Urinary bladder (tissue), 3 donors: ENCODE measurements at regions not wholly inside any gene's neighbourhood (a gene's known extent, or its start where the extent isn't known, plus 50 kb on each side); places are given as distances from the start of the nearest gene placed in this dataset.
"Not testable (repeated sequence)": the region's sequence is repeated elsewhere in the genome, so short reads cannot be mapped to it uniquely, and the experiment has no call there.

ENCODE experiments used
- DNase-seq: peaks from one replicate; pipeline ENCODE4 v3.0.0-alpha.2; 2015; ENCODE audit errors: extremely low spot score
- H3K27ac ChIP-seq: one replicate; pipeline ENCODE4 v1.5.1; 2013; ENCODE audit warnings: low read depth, mild to moderate bottlenecking, moderate library complexity
- H3K36me3 ChIP-seq: one replicate; pipeline ENCODE4 v1.6.1; 2013; ENCODE audit warnings: mild to moderate bottlenecking, moderate library complexity; ENCODE audit not compliant: insufficient read depth
- H3K4me1 ChIP-seq: one replicate; pipeline ENCODE4 v1.6.1; 2013; ENCODE audit warnings: mild to moderate bottlenecking, moderate library complexity; ENCODE audit not compliant: insufficient read depth
- H3K4me3 ChIP-seq: one replicate; pipeline ENCODE4 v1.5.1; 2013; ENCODE audit warnings: low read depth, low read length
- WGBS: extraction: QIAGEN DNeasy Blood & Tissue Kit; methylation state at CpG from one replicate; pipeline ENCODE4 v1.1.7; 2013; 5-methylcytosine and 5-hydroxymethylcytosine counted together
- donor health status: healthy with polysubstance abuse.
- donor health status: healthy.

DNA sequence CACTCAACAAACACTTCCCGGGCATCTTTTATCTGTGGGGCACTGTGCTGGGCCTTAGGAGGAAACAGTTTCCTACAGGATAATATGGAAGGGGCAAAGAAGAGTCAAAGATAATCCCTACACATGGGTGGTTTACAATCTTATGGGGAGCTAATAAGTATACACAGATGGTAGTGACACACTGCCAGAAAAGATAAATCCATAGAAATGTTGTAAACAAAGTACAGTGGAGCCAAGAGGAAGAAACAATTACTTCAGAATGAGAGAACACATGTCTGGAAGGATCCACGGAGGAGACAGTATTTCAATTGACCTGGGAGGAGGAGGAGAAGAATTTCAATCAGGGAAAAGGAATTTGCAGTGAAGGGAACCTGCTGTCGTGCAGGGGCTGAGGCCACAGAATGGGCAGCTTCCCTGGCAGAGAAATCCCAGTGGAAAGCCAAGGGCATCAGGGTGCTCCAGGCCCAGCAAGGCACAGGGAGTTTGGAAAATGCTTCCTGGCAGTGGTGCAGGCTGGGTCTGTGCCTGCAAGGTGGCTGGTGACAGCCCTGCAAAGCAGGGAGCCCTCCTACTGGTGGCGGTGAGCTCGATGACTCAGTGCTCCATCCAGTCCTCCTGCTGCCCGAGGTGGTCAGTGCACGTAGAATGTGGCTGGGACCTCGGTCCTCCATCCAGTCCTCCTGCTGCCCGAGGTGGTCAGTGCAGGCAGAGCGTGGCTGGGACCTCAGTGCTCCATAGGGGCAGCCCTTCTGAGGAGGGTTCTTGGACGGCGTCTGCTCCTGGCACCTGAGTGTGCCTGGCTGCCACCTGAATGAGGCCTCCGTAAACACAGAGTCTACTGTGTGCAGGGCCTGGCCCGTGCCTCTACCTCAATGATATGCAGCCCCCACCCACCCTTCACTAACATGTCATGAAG lies 444.3 kb upstream of the B3GAT1 start:
- H3K27ac ChIP-seq = no peak overlapping the region
- H3K36me3 ChIP-seq = no peaks in the 10 kb centered on the region
- no peak for DNase-seq

DNA sequence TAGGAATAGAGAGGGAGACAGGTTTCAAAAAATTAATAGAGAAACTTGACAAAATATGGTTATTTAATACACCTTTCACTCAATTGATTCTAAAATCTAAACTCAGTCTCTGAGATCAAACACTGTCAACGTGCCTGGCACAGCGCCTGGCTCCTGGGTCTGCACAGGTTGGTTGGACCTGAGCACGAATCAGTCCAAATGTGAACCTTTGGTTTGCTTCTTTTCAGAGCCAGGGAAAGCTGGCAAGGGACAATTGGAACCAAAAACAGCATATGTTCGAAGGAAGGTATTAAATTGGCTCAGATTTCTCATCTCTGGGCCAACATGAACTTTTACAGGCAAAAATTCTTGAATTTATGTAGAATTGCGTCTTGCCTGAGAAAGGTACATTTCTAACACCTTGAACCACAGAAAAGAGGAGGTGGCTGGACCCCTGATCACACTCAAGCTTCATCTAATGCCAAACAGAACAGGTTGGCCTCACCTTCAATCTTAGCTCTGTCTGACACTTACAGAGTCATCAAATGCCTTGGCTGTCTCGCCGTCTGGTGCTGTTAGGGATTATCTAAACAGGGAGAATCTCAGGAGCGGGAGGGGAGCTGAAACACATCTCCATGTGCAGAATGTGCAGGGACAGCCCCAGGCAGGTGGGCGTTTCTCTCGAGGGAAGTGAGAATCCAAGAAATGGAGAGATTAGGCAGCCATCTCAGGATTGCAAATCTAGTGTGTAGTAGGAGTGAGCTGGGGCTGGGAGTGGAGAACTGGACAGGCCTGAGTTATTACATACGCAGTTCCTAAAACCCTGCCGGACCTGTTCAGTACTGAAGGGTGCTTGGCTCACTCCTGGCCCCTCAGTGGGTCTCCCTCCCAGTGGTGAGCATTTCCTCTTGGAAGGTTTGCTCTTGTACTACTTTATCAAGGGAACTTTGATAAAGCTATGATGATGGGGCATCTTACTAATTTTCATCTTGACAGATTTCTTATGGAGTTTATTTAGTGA lies 442.2 kb upstream of the B3GAT1 start:
- H3K27ac ChIP-seq = no peak overlapping the region
- DNase-seq = no peak
- H3K36me3 ChIP-seq = no peaks in the 10 kb centered on the region
- WGBS = 71% methylated on average over 12 of the region's 12 CpGs
- no peaks in the 10 kb centered on the region for H3K4me1 ChIP-seq
- H3K4me3 ChIP-seq = no peak overlapping the region

More for the DNA sequence above, 444.3 kb upstream of the B3GAT1 start:
- 60% methylated on average over 14 of the region's 14 CpGs for WGBS
- Histone ChIP-seq H3K4me1 (no peaks in the 10 kb centered on the region), H3K4me3 (no peak overlapping the region)

DNA sequence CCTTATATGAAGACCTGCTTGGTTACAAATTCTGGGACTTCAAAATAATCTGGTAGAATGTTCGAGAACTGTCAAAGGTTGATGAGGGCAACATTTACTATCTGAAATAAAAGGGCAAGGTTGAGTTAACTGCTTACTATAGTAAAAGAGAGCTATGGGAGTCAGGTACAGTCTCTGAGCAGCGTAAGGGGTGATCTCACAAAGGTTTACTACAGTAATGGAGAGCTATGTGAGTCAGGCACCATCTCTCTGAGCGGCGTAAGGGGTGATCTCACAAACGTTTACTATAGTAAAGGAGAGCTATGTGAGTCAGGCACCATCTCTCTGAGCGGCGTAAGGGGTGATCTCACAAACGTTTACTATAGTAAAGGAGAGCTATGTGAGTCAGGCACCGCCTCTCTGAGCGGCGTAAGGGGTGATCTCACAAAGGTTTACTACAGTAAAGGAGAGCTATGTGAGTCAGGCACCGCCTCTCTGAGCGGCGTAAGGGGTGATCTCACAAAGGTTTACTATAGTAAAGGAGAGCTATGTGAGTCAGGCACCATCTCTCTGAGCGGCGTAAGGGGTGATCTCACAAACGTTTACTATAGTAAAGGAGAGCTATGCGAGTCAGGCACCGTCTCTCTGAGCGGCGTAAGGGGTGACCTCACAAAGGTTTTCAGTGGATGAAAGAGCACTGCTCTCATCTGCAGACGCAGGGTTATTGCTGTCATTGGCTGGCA lies 439.6 kb upstream of the B3GAT1 start:
- H3K27ac ChIP-seq, H3K36me3 ChIP-seq, H3K4me1 ChIP-seq, DNase-seq, H3K4me3 ChIP-seq: not testable (repeated sequence)
- WGBS = 70% methylated on average over 22 of the region's 22 CpGs

DNA sequence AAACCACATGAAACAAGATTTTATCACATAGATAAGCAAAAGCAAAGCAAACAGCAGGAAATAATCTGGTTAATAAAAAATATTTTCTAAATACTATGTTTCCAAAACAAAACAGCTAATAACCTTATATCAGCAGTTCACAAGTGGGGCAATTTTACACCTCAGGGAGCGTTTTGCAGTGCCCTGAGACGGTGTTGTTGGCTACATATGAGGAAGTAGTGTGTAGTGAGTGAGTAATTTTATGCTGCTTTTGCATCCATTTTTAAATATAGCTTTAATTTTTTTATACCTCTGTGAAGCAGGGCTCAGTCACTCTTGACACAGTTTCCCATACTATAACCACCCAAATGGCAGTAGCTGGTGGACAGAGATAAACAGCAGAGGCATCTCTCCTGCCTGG lies 438.5 kb upstream of the B3GAT1 start:
- 43% methylated on average over 2 of the region's 2 CpGs for WGBS
- Histone ChIP-seq H3K36me3 (no peaks in the 10 kb centered on the region), H3K4me3 (no peak overlapping the region), H3K4me1 (no peaks in the 10 kb centered on the region), H3K27ac (no peak overlapping the region)
- DNase-seq = no peak

DNA sequence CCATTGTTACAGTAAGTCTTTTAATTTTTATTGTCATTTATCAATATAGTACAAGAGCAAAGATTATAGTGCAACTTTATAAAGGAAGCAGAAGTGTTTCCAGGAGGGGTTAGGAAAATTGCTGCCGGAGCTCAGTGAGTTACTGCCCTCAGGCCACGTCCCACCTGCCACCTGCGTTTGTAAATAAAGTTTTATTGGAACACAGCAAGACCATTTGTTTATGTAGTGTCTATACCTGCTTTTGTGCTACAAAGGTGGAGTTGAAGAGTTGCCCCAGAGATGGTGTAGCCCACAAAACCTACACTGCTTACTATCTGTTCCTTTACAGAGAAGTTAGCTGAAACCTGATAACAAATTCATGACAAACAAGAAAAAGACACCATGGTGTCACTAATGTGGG lies 437.8 kb upstream of the B3GAT1 start:
- Histone ChIP-seq H3K27ac (no peak overlapping the region), H3K4me1 (no peaks in the 10 kb centered on the region), H3K36me3 (no peaks in the 10 kb centered on the region), H3K4me3 (no peak overlapping the region)
- DNase-seq = no peak
- 76% methylated on average over 3 of the region's 3 CpGs for WGBS

DNA sequence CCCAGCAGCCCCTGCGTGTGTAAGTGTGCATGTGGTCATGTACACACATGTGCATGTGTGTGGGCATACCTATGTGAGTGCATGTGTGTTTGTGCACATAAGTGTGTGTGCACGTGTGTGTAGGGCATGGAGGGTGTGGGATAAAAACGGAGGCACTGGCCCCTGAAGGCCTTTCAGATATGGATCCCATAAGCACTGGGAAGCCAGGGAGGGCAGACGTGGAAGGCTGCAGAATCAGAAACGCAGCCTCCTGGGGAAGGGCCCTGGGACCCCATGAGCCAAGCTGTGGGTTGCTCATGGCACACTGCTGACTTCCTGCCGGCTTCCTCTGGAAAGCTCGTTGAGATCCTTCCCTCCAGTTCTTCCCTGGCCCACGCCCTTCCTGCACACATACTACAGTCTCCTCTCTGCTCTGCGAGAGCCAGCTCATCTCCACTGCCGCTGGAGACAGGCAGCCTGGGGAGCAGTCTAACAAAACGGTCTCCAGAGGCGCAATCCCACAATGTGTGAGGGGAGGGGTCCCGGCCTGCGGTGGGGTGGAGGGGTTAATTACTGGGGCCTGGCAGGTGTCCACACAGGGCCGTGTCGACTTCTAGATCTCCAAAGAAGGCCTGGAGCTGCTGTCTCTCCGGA lies 435.2 kb upstream of the B3GAT1 start:
- Histone ChIP-seq H3K27ac (no peak overlapping the region), H3K36me3 (no peaks in the 10 kb centered on the region), H3K4me1 (no peaks in the 10 kb centered on the region), H3K4me3 (no peak overlapping the region)
- no peak for DNase-seq
- WGBS = 55% methylated on average over 17 of the region's 17 CpGs

DNA sequence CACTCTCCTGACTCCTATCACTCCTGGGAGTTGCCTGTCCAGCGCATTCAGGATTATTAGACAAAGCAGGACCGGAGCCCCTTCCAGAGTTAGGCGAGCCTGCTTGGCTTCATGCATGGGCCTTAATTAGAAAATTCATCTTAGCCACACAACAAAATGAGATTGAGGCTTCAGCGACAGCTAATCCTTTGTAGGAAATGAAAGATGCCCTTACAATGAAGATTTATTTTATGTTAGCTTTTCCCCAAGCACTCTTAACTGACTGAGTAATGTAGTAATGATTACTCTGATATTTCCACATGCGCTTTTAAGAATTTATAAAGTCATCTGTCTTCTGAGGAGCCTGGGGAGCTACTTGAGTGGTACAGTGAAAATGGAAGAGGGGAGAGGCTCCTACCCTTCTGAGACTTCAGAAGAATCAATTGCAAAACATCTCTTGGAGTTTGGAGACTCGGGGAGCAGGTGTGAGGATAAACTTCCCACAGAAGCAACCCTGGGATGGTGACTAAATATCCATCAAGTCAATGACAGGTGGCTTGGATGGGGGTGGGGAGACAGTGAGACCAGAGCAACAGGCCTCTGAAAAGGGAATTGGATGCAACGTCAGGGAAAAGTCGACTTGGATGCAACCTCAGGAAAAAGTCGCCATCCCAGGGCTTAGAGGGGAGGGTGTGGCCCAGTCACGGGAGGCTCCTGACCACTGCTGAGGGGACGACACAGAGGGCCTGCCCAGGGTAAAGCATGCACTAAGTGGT lies 434.5 kb upstream of the B3GAT1 start:
- Histone ChIP-seq H3K36me3 (no peaks in the 10 kb centered on the region), H3K27ac (no peak overlapping the region), H3K4me3 (no peak overlapping the region), H3K4me1 (no peaks in the 10 kb centered on the region)
- 74% methylated on average over 11 of the region's 11 CpGs for WGBS
- DNase-seq = no peak

DNA sequence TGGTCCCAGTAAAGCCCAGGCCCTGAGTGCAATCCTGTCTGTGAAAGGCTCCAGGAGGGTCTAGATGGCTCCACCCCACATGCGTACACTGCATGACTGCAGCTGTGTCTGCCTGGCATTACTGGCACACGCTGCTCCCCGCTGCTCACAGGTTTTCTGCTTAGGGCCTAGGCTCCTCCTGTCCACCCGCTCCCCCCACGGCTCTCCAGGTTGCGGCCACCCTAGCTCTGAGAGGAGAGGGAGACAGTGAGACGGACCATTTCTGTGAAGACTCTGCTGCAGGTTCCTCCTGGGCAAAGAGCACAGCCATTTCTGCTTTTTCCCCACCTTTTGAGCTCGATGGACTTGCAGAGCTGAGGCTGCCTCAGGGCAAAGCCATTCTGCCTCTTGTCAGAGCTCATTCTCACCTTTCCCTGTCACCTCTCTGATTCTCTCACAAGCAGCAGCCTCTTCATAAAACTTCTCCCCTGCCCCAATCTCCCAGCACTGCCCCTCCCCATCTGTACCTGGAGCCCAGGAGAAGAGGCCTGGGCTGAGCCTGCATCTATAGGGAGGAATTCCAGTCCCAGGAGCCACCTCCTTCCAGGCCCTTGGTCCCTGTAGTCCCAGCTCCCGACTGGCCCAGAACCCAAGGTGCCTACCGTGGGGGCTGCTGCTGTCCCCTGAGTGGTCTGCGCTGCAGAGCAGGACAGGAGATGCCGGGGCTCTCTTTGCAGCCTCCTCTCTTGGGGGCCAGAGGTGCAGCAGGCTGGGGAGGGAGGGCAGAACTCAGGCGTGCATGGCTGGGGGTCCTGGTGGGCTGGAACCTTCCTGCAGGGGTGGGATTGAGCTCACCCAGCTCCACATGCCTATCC lies 433.7 kb upstream of the B3GAT1 start:
- DNase-seq = no peak
- H3K4me1 ChIP-seq = no peaks in the 10 kb centered on the region
- WGBS = 83% methylated on average over 13 of the region's 13 CpGs
- no peak overlapping the region for H3K27ac ChIP-seq
- no peaks in the 10 kb centered on the region for H3K36me3 ChIP-seq
- no peak overlapping the region for H3K4me3 ChIP-seq

DNA sequence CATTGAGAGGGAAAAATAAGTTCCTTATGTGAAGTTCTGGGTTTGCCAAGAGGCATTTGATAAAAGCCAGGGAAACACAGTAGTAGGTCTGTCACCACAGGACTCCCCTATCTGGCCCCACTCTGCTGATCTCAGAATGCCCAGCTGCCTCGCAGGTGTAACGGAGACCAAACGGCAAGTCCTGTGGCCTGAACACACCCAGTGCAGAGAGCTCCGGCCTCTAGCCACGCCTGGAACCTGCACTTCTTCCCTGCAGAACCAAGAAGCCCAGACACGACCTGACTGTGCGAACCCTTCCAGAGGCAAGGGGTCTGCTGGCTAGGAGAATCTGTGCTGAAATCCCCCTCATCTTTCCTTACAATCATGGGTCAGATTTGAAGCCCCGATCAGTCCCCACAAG lies 432.8 kb upstream of the B3GAT1 start:
- DNase-seq = no peak
- WGBS = 76% methylated on average over 8 of the region's 8 CpGs

DNA sequence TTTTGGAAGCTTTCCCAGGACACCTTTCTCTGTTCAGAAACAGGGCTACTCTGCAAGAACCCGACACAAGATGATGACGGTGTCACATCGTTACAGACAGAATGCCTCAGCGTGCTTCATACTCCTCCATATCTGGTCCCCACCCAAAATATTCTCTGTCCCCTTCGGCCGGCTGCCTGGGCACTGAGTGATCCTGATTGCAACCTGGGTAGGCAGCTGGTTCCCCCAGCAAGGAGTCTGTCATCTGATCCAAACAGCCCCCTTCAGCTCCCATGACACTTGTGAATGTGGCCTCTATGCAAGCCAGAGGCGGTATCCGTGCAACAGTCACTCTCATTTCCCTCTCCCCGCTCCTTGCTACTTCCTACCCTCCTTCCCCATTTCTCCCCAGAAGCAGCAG lies 431.7 kb upstream of the B3GAT1 start:
- Histone ChIP-seq H3K36me3 (no peaks in the 10 kb centered on the region), H3K4me3 (no peak overlapping the region), H3K27ac (no peak overlapping the region), H3K4me1 (no peaks in the 10 kb centered on the region)
- WGBS = 84% methylated on average over 9 of the region's 9 CpGs
- no peak for DNase-seq

More for the DNA sequence above, 432.8 kb upstream of the B3GAT1 start:
- no peak overlapping the region for H3K4me3 ChIP-seq
- no peak overlapping the region for H3K27ac ChIP-seq
- H3K4me1 ChIP-seq = no peaks in the 10 kb centered on the region
- H3K36me3 ChIP-seq = no peaks in the 10 kb centered on the region

DNA sequence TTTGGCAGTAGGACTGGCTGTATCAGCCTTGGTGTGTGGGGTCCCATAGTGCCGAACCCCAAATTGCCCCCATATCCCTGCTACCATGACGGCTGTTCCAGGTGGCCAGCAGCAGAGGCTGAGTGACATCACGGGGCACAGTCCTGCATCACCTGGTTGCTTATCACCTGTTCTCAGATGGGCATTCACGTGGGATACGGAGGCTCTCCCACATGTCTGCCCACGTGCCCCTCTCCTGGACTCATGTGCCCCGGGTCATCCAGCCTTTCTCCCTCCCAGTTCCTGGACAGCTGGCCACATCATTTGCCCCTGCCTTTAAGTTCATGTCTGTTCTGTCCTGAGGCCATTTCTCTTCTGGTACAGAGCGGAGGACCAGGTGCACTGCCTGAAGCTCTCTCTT lies 431.0 kb upstream of the B3GAT1 start:
- Histone ChIP-seq H3K36me3 (no peaks in the 10 kb centered on the region), H3K27ac (no peak overlapping the region), H3K4me3 (no peak overlapping the region), H3K4me1 (no peaks in the 10 kb centered on the region)
- DNase-seq = no peak
- WGBS = 94% methylated on average over 8 of the region's 8 CpGs

DNA sequence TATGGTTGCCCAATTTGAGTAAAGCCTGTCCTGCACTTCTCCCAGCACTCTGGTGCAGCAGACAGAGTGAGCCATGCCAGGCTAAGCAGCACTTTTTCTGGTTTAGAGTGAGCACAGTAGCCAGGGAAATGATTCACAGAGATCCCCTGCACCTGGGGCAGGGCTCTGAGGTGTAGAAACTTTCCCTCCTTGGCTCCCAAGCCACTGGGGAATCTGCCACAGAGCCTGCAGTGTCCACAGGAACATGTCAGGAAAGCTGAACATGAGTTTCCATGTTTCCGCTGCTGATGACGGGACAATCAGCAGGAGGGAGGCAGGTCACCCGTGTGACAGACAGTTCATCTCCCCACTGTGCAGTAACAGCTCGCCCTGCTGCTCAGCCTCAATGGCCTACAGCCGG lies 429.9 kb upstream of the B3GAT1 start:
- 75% methylated on average over 5 of the region's 5 CpGs for WGBS
- Histone ChIP-seq H3K4me3 (no peak overlapping the region), H3K27ac (no peak overlapping the region), H3K4me1 (no peaks in the 10 kb centered on the region), H3K36me3 (no peaks in the 10 kb centered on the region)
- DNase-seq = no peak
